Osteoblast (primary cell): ENCODE measurements at regions not wholly inside any gene's neighbourhood (a gene's known extent, or its start where the extent isn't known, plus 50 kb on each side); places are given as distances from the start of the nearest gene placed in this dataset.
"Not testable (repeated sequence)": the region's sequence is repeated elsewhere in the genome, so short reads cannot be mapped to it uniquely, and the experiment has no call there.

Experiments used
- DNase-seq: peaks from one replicate; pipeline ENCODE4 v3.0.0; 2011; ENCODE audit warnings: low spot score, mixed read lengths; ENCODE audit not compliant: insufficient read length; ENCODE audit errors: missing footprints
- H2AFZ ChIP-seq: 2 replicates; pipeline ENCODE4 v1.6.0; 2011; ENCODE audit warnings: mild to moderate bottlenecking, low read length
- H3K27ac ChIP-seq: 2 replicates; pipeline ENCODE4 v1.5.1; 2011; ENCODE audit warnings: mild to moderate bottlenecking, low read depth, low read length, moderate library complexity
- H3K27me3 ChIP-seq: 2 replicates; pipeline ENCODE4 v1.6.0; 2012; ENCODE audit warnings: mild to moderate bottlenecking, control low read depth, inconsistent platforms, low read length, moderate library complexity; ENCODE audit not compliant: insufficient read depth
- H3K36me3 ChIP-seq: 2 replicates; pipeline ENCODE4 v1.5.1; 2011; ENCODE audit warnings: mild to moderate bottlenecking, low read length, control low read depth, moderate library complexity; ENCODE audit not compliant: insufficient read depth
- H3K4me1 ChIP-seq: 2 replicates; pipeline ENCODE4 v1.5.1; 2011; ENCODE audit warnings: mild to moderate bottlenecking, low read length, control low read depth, moderate library complexity; ENCODE audit not compliant: insufficient read depth
- H3K4me2 ChIP-seq: 2 replicates; pipeline ENCODE4 v1.6.0; 2011; ENCODE audit warnings: mild to moderate bottlenecking, low read length; ENCODE audit not compliant: insufficient read depth
- H3K4me3 ChIP-seq: fragments of 200-600 bp; sonication (generic); 3 replicates; pipeline ENCODE4 v1.5.1; 2012; ENCODE audit warnings: mild to moderate bottlenecking, low read length, inconsistent platforms; ENCODE audit not compliant: insufficient read depth
- H3K79me2 ChIP-seq: 2 replicates; pipeline ENCODE4 v1.6.0; 2012; ENCODE audit warnings: mild to moderate bottlenecking, low read length, control low read depth, inconsistent platforms; ENCODE audit not compliant: insufficient read depth
- H3K9me3 ChIP-seq: 2 replicates; pipeline ENCODE4 v1.5.1; 2011; ENCODE audit warnings: low read depth, low read length, control low read depth
- H4K20me1 ChIP-seq: 2 replicates; pipeline ENCODE4 v1.6.0; 2012; ENCODE audit warnings: mild to moderate bottlenecking, low read length, control low read depth; ENCODE audit not compliant: insufficient read depth
- TF ChIP-seq, protein P1 (sequence below): IDR thresholded peaks from 2 replicates; pipeline ENCODE4 v1.5.1; 2011; ENCODE audit warnings: mild to moderate bottlenecking, low read depth, low read length, moderate library complexity; ENCODE audit errors: extremely low read depth

DNA sequence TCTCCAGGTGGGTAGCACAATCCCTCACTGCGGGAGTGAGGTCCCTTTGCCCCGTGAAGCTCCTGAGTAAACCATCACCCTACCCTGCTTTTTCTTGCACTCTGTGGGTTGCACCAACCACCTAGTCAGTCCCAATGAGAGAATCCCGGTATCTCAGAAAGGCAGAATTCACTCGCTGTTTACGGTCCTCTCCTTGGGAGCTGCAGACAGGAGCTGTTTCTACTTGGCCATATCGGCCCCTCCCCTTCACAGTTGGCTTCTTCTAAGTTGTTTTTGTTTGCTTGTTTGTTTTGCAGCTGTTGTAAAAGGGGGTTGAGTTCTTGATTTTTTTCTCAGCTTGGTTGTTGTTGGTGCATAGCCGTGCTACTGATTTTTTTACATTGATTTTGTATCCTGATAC, 237.0 kb upstream of the RASA1 start:
- Histone ChIP-seq H3K36me3 (no peaks in the 10 kb centered on the region), H3K4me3 (no peak overlapping the region), H3K9me3 (no peaks in the 10 kb centered on the region), H3K27ac (no peak overlapping the region), H2AFZ (no peak overlapping the region), H3K4me2 (no peak overlapping the region), H3K79me2 (no peaks in the 10 kb centered on the region), H4K20me1 (no peaks in the 10 kb centered on the region), H3K4me1 (no peaks in the 10 kb centered on the region), H3K27me3 (peaks cover 3% of the 10 kb centered on the region)
- TF ChIP-seq, protein P1, sequence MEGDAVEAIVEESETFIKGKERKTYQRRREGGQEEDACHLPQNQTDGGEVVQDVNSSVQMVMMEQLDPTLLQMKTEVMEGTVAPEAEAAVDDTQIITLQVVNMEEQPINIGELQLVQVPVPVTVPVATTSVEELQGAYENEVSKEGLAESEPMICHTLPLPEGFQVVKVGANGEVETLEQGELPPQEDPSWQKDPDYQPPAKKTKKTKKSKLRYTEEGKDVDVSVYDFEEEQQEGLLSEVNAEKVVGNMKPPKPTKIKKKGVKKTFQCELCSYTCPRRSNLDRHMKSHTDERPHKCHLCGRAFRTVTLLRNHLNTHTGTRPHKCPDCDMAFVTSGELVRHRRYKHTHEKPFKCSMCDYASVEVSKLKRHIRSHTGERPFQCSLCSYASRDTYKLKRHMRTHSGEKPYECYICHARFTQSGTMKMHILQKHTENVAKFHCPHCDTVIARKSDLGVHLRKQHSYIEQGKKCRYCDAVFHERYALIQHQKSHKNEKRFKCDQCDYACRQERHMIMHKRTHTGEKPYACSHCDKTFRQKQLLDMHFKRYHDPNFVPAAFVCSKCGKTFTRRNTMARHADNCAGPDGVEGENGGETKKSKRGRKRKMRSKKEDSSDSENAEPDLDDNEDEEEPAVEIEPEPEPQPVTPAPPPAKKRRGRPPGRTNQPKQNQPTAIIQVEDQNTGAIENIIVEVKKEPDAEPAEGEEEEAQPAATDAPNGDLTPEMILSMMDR = no peak
- no peak for DNase-seq

DNA sequence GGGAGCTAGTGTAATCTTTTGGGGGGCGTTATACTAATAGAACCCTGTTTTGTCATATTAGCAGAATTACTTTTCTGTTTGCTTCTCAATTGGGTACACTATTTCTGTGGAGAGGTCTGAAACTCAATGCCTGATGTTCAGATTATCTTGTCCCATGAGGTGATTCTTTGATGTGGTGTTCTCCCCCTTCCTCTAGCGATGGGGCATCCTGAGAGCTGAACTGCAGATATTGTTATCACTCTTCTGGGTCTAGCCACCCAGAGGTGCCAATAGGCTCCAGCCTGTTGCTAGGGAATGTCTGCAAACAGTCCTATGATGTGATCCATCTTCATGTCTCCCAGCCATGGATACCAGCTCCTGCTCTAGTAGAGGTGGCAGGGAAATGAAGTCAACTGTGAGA, 233.1 kb upstream of the RASA1 start:
- H3K27ac ChIP-seq = no peak overlapping the region

DNA sequence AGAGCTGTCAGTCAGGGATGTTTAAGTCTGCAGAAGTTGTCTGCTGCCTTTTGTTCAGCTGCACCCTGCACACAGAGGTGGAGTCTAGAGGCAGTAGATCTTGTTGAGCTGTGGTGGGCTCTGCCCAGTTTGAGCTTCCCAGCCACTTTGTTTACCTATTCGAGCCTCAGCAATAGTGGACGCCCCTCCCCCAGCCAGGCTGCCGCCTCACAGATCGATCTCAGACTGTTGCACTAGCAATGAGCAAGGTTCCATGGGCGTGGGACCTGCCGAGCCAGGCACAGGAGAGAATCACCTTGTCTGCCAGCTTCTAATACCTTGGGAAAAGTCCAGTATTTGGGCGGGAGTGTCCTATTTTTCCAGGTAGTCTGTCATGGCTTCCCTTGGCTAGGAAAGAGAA, 225.1 kb upstream of the RASA1 start:
- DNase-seq = no peak
- Histone ChIP-seq H3K27me3 (peaks cover 7% of the 10 kb centered on the region), H3K27ac (no peak overlapping the region), H3K79me2 (no peaks in the 10 kb centered on the region), H3K36me3 (no peaks in the 10 kb centered on the region), H3K4me3 (no peak overlapping the region), H3K9me3 (no peaks in the 10 kb centered on the region), H2AFZ (no peak overlapping the region), H4K20me1 (no peaks in the 10 kb centered on the region), H3K4me2 (no peak overlapping the region), H3K4me1 (no peaks in the 10 kb centered on the region)
- TF ChIP-seq, protein P1 = no peak

More for the DNA sequence above, 233.1 kb upstream of the RASA1 start:
- no peaks in the 10 kb centered on the region for H4K20me1 ChIP-seq
- DNase-seq = no peak
- H3K79me2 ChIP-seq = no peaks in the 10 kb centered on the region
- no peak overlapping the region for H3K4me2 ChIP-seq
- no peaks in the 10 kb centered on the region for H3K4me1 ChIP-seq
- peaks cover 3% of the 10 kb centered on the region for H3K27me3 ChIP-seq
- H2AFZ ChIP-seq = no peak overlapping the region
- no peaks in the 10 kb centered on the region for H3K9me3 ChIP-seq
- no peaks in the 10 kb centered on the region for H3K36me3 ChIP-seq
- no peak overlapping the region for H3K4me3 ChIP-seq
- TF ChIP-seq, protein P1 = no peak

DNA sequence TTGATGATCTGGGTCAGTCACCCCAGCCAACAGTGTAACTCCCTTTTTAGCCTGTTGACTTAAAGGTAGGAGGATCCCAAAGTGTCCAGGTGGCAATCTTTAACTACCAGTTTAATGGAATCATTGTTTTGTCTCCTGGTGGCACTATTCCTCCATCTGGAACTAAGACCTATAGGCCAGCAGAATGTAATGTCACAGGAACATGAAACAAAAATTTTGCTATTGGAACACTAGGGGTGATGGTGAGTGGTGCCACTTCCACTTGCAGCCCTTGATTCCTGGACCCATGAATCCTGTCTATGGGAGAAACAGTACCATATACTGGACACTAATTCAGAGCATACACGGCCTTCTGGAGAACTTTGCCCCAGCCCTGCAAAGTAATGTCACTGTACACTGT, 219.5 kb upstream of the RASA1 start:
- no peak overlapping the region for H3K4me2 ChIP-seq
- no peak overlapping the region for H3K27ac ChIP-seq
- H2AFZ ChIP-seq = no peak overlapping the region
- DNase-seq = no peak
- H3K9me3 ChIP-seq = no peaks in the 10 kb centered on the region
- TF ChIP-seq, protein P1 = no peak
- no peaks in the 10 kb centered on the region for H3K36me3 ChIP-seq
- H3K4me3 ChIP-seq = no peak overlapping the region
- peaks cover 7% of the 10 kb centered on the region for H3K27me3 ChIP-seq
- no peaks in the 10 kb centered on the region for H4K20me1 ChIP-seq
- H3K4me1 ChIP-seq = no peaks in the 10 kb centered on the region
- H3K79me2 ChIP-seq = no peaks in the 10 kb centered on the region

DNA sequence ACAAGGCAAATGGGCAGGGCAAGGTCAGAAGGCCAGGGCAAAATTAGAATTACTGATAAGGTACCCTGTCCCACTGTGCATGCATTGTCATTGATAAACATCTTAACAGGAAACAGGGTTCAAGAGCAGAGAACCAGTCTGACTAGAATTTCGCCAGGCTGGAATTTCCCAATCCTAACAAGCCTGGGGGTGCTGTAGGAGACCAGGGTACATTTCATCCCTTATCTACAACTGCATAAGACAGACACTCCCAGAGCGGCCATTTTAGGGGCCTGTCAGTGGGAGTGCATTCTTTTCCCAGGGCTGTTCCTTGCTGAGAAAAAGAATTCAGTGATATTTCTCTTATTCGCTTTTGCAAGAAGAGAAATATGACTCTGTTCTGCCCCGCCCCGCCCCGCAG, 218.7 kb upstream of the RASA1 start:
- not testable (repeated sequence) for H3K9me3 ChIP-seq, H3K4me3 ChIP-seq, DNase-seq, H3K27ac ChIP-seq, H3K79me2 ChIP-seq, H3K27me3 ChIP-seq, H3K4me2 ChIP-seq, H3K36me3 ChIP-seq, H4K20me1 ChIP-seq, H3K4me1 ChIP-seq, H2AFZ ChIP-seq
